ENCODE measurements at regions not wholly inside any gene's neighbourhood (a gene's known extent, or its start where the extent isn't known, plus 50 kb on each side); places are given as distances from the start of the nearest gene placed in this dataset.

GRCh38 chr5:118778941-118779340, 209.4 kb downstream of the DTWD2 start:
- DNase-seq (ENCODE audit: low read depth in 3 of 3), result no peak

- DNase-seq (ENCODE audit: low read depth in 3 of 3), result no peak
Measured at GRCh38 chr5:118777189-118777736, 211.1 kb downstream of the DTWD2 start.

DNA sequence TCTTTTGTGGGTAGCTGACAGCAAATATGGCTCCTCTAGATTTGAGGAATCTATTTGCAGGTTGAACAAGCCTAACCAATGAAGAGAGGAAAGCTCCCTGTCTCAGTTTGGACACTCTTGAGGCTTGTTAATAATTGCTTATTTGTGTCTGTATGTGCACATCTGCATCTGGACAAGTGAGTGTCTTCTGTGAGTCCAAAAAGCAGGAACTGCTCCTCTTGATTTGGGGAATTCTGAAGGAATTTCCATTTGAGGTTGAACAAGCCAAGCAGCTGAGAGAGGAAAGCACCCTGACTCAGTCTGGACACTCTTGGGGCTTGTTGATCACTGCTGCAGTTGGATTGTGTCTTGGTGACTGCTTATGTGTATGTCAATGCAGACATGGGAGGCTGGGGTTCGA, 211.6 kb downstream of the DTWD2 start:
- no peak for DNase-seq (ENCODE audit: low read depth in 3 of 3)

- DNase-seq (ENCODE audit: low read depth in 3 of 3), result no peak
Measured at GRCh38 chr5:118775790-118776499, 212.4 kb downstream of the DTWD2 start.

DNA sequence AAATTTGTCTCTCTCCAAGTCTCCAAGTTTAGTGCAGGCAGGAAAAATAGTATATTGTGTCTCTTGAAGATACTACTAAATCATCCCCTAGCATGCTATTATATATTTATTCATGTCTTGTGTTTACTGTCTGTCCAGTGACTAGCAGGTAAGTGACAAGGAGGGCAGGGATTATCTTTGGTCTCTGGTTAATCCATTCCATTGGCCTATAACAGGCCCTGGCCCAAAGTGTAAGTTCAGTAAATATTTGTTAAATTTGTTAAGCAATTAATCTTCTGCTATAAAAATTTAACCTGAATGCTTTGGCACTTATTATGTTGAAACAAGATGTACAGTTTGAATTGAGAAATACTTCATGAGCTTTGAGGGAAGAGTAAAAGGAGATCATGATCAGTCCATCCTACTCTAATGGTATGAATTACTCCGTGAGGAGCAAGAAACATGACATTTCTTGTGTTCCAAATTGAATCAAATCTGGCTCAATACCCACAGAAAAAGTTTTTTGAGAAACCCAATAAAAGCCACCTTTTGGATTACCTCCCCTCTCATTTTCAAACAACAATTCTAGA, 219.7 kb downstream of the DTWD2 start:
- no peak for DNase-seq (ENCODE audit: low read depth in 3 of 3)

GRCh38 chr5:118762291-118762690, 226.1 kb downstream of the DTWD2 start:
- no peak for DNase-seq (ENCODE audit: low read depth in 3 of 3)

DNA sequence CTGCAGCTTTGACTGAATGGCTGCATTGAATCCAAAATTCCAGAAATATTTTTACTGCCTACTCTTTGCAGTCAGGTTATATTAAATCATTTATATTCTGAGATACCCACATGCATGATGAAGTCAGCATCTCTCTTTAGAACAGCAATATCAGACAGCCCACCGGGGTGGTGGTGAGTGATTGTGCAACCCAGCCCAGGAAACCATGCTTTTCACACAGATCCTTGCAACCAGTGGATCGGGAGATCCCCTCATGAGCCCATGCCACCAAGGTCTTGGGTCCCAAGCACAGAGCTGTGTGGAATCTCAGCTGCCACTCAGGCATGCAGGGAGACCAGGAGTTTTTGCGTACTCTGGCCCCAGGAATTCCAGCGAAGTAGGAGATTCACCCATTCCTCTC, 226.5 kb downstream of the DTWD2 start:
- no peak for DNase-seq (ENCODE audit: low read depth in 3 of 3)

- no peak for DNase-seq (ENCODE audit: low read depth in 3 of 3)
Measured at GRCh38 chr5:118752969-118753368, 235.4 kb downstream of the DTWD2 start.

- DNase-seq (ENCODE audit: low read depth in 3 of 3), result no peak
Measured at GRCh38 chr5:118736396-118736795, 252.0 kb downstream of the DTWD2 start.

- no peak for DNase-seq (ENCODE audit: low read depth in 3 of 3)
Measured at GRCh38 chr5:118733394-118733793, 255.0 kb downstream of the DTWD2 start.

DNA sequence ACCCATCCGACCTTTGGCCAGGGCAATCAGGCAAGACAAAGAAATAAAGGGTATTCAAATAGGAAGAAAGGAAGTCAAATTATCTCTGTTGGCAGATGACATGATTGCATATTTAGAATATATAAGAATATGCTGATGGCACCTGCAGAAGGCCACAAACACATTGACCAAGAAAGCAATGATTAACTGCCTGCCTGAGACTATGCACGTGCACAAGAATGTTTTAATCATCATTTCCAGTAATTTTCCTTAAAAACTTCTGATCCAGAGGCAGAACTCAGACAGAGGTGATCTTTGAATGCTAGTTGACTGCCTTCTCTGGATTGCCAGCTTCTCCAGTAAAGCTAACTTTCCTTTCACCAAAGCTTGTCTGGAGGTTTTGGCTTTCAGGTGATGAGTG, 260.2 kb downstream of the DTWD2 start:
- no peak for DNase-seq (ENCODE audit: low read depth in 3 of 3)

- DNase-seq (ENCODE audit: low read depth in 3 of 3), result no peak
Measured at GRCh38 chr5:118726891-118727290, 261.5 kb downstream of the DTWD2 start.

DNA sequence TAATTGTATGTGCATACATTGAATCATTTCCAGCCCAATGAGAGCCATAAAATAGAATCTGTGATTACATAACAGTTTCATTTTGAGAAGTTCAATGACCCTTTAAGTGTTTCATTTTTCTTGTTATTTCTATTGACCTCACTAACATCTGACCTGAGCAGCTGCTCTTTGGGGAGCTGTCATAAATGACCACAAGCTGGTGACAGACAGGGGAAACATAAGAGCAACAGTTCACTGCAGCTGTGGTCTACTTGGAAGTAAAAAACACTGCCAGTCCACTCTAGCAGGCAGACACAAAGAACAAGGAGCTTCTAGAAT, 265.4 kb downstream of the DTWD2 start:
- no peak for DNase-seq (ENCODE audit: low read depth in 3 of 3)

GRCh38 chr5:118722122-118723020, 266.0 kb downstream of the DTWD2 start:
- no peak for DNase-seq (ENCODE audit: low read depth in 3 of 3)

GRCh38 chr5:118711727-118712126, 276.6 kb downstream of the DTWD2 start:
- no peak for DNase-seq (ENCODE audit: low read depth in 3 of 3)

- DNase-seq (ENCODE audit: low read depth in 3 of 3), result no peak
Measured at GRCh38 chr5:118705959-118706667, 282.2 kb downstream of the DTWD2 start.

GRCh38 chr5:118703241-118703640, 285.1 kb downstream of the DTWD2 start:
- no peak for DNase-seq (ENCODE audit: low read depth in 3 of 3)

GRCh38 chr5:118701791-118702190, 286.6 kb downstream of the DTWD2 start:
- no peak for DNase-seq (ENCODE audit: low read depth in 3 of 3)

- no peak for DNase-seq (ENCODE audit: low read depth in 3 of 3)
Measured at GRCh38 chr5:118700510-118700909, 287.8 kb downstream of the DTWD2 start.

- DNase-seq (ENCODE audit: low read depth in 3 of 3), result no peak
Measured at GRCh38 chr5:118698774-118699173, 289.6 kb downstream of the DTWD2 start.

- DNase-seq (ENCODE audit: low read depth in 3 of 3), result no peak
Measured at GRCh38 chr5:118696076-118696475, 292.3 kb downstream of the DTWD2 start.

DNA sequence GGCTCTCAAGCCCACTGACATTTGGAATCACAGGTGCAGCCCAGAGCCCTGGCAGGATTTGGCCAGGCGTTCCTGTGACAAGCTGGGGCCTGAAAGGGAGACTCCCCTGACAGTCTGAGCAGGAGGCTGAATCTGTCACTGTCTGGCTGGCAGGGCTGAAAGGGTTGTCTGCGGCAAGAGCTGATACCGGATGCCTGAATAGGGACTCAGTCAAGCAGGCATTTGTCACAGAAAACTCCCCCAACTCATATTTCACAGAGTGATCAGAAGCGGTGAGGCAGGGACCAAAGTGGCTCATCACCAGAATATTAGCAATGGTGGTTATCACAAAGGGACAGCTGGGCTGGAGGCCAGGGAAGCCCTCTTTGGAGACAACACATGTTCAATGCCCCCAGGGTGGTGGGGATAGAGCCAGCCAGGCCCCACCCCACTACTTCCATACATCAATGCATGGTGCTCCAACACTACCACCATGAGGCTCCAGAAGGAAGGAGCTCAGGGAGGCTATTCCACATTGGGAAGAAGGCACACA, 295.5 kb downstream of the DTWD2 start:
- DNase-seq (ENCODE audit: low read depth in 3 of 3), result no peak

Measured in stimulated activated CD4-positive, alpha-beta T cell treated with anti-CD3 and anti-CD28 coated beads, TNF-alpha, amount 100 ng/mL, for 48 hours (primary cell).